Kidney (tissue), 13 donors: ENCODE measurements at regions not wholly inside any gene's neighbourhood (a gene's known extent, or its start where the extent isn't known, plus 50 kb on each side); places are given as distances from the start of the nearest gene placed in this dataset.

ENCODE experiments used
- DNase-seq, 5 donors: peaks; one replicate each; pipeline ENCODE4 v3.0.0-alpha.2; 2013 to 2020
- FAIRE-seq: peaks from 2 replicates; lab custom pipeline; 2012; peaks lifted over from hg19 to GRCh38; lab: Jason Lieb, UNC
- H3K27ac ChIP-seq, 2 donors: one replicate each; pipeline ENCODE4 v1.7.0; 2013; ENCODE audit warnings: low read depth in 2 of 2, low read length in 2 of 2, inconsistent platforms in 1 of 2
- H3K27me3 ChIP-seq: one replicate; pipeline ENCODE4 v1.7.1; 2013; ENCODE audit warnings: low read length, inconsistent platforms; ENCODE audit not compliant: control insufficient read depth, insufficient read depth
- H3K36me3 ChIP-seq, 3 donors: one replicate each; pipeline versions ENCODE4 v1.7.0 to v1.7.1; 2013; ENCODE audit warnings: low read length in 3 of 3, control low read depth in 1 of 3, inconsistent platforms in 1 of 3; ENCODE audit not compliant: insufficient read depth in 3 of 3, control insufficient read depth in 2 of 3
- H3K4me1 ChIP-seq, 3 donors: one replicate each; pipeline versions ENCODE4 v1.7.0 to v1.7.1; 2013; ENCODE audit warnings: low read length in 3 of 3, inconsistent platforms in 1 of 3, low read depth in 1 of 3; ENCODE audit not compliant: control insufficient read depth in 2 of 3, insufficient read depth in 2 of 3
- H3K4me3 ChIP-seq, 3 donors: one replicate each; pipeline versions ENCODE4 v1.7.0 to v1.8.1; 2013; ENCODE audit warnings: low read length in 3 of 3, control low read depth in 1 of 3, inconsistent platforms in 1 of 3
- H3K9ac ChIP-seq, 3 donors: one replicate each; pipeline versions ENCODE4 v1.7.0 to v1.7.1; 2013; ENCODE audit warnings: low read length in 3 of 3, control low read depth in 1 of 3, inconsistent platforms in 1 of 3
- H3K9me3 ChIP-seq, 3 donors: one replicate each; pipeline versions ENCODE4 v1.7.0 to v1.7.1; 2013; ENCODE audit warnings: low read length in 3 of 3, control low read depth in 1 of 3, inconsistent platforms in 1 of 3; ENCODE audit not compliant: control insufficient read depth in 2 of 3, insufficient read depth in 1 of 3
- CTCF ChIP-seq: IDR thresholded peaks from 3 replicates; pipeline ENCODE4 v1.5.1; 2012; ENCODE audit warnings: mild to moderate bottlenecking, moderate library complexity, borderline replicate concordance; ENCODE audit not compliant: insufficient read depth; ENCODE audit errors: extremely low read depth
- intact Hi-C: fragments of 100-400 bp; cut with DNase I; formaldehyde crosslinking; loops from one replicate; pipeline ENCODE4 v1.11.1; 2022
- donor health status: control.
- donor health status: control.
- donor health status: control.
- donor health status: control.
- donor health status: control.
- donor health status: DM: yes; HTN: yes; CAD: no.
- donor health status: Normal renal cell carcinoma (clear cell type).

- no peaks in the 10 kb centered on the region for H3K27me3 ChIP-seq
- H3K4me1 ChIP-seq, result no peaks in the 10 kb centered on the region
- H3K4me3 ChIP-seq, result no peak overlapping the region
- FAIRE-seq (no peak), DNase-seq (no peak)
- no peak overlapping the region for H3K9ac ChIP-seq
- TF ChIP-seq CTCF, result no peak
- intact Hi-C loops, result no loop called here
- no peaks in the 10 kb centered on the region for H3K36me3 ChIP-seq
- H3K27ac ChIP-seq, result no peak overlapping the region
- H3K9me3 ChIP-seq, result peaks cover 0 to 7% (median 0%) of the 10 kb centered on the region in 3 donors
Measured at GRCh38 chr12:58369576-58369975, 428.2 kb downstream of the ATP23 start.

- no peak overlapping the region for H3K27ac ChIP-seq
- no peaks in the 10 kb centered on the region for H3K4me1 ChIP-seq
- intact Hi-C loops, result no loop called here
- DNase-seq (peak in 3 of 5 donors; percentile 12 to 59 (median 49)), FAIRE-seq (no peak)
- no peaks in the 10 kb centered on the region for H3K36me3 ChIP-seq
- H3K27me3 ChIP-seq, result no peaks in the 10 kb centered on the region
- peaks cover 0 to 7% (median 0%) of the 10 kb centered on the region in 3 donors for H3K9me3 ChIP-seq
- no peak for TF ChIP-seq CTCF
- H3K4me3 ChIP-seq, result no peak overlapping the region
- H3K9ac ChIP-seq, result no peak overlapping the region
Measured at GRCh38 chr12:58372298-58372697, 430.9 kb downstream of the ATP23 start.

- no peaks in the 10 kb centered on the region for H3K36me3 ChIP-seq
- FAIRE-seq (no peak), DNase-seq (no peak)
- intact Hi-C loops, result no loop called here
- no peaks in the 10 kb centered on the region for H3K9me3 ChIP-seq
- no peak overlapping the region for H3K9ac ChIP-seq
- no peak overlapping the region for H3K4me3 ChIP-seq
- no peaks in the 10 kb centered on the region for H3K4me1 ChIP-seq
- no peaks in the 10 kb centered on the region for H3K27me3 ChIP-seq
- H3K27ac ChIP-seq, result no peak overlapping the region
- no peak for TF ChIP-seq CTCF
Measured at GRCh38 chr12:58378028-58378427, 436.7 kb downstream of the ATP23 start.

GRCh38 chr12:58381546-58381945 lies 440.2 kb downstream of the ATP23 start:
- FAIRE-seq, result no peak
- no peak for DNase-seq
- H3K9me3 ChIP-seq, result no peaks in the 10 kb centered on the region
- intact Hi-C loops, result no loop called here
- H3K27ac ChIP-seq, result no peak overlapping the region
- no peak overlapping the region for H3K4me3 ChIP-seq
- H3K4me1 ChIP-seq, result no peaks in the 10 kb centered on the region
- TF ChIP-seq CTCF, result no peak
- no peaks in the 10 kb centered on the region for H3K27me3 ChIP-seq
- no peak overlapping the region for H3K9ac ChIP-seq
- H3K36me3 ChIP-seq, result no peaks in the 10 kb centered on the region
